ENCODE measurements at regions not wholly inside any gene's neighbourhood (a gene's known extent, or its start where the extent isn't known, plus 50 kb on each side); places are given as distances from the start of the nearest gene placed in this dataset.
A peak's percentile ranks its signal among the peaks of the same experiment; 100 is the strongest.
"Not testable (repeated sequence)": the region's sequence is repeated elsewhere in the genome, so short reads cannot be mapped to it uniquely, and the experiment has no call there.

- no peak for DNase-seq
Observed at GRCh38 chr16:13829697-13830299, 90.2 kb upstream of the ERCC4 start.

GRCh38 chr16:13833515-13833914, 86.4 kb upstream of the ERCC4 start:
- DNase-seq: no peak

- DNase-seq: no peak
Observed at GRCh38 chr16:13835387-13835786, 84.6 kb upstream of the ERCC4 start.

DNA sequence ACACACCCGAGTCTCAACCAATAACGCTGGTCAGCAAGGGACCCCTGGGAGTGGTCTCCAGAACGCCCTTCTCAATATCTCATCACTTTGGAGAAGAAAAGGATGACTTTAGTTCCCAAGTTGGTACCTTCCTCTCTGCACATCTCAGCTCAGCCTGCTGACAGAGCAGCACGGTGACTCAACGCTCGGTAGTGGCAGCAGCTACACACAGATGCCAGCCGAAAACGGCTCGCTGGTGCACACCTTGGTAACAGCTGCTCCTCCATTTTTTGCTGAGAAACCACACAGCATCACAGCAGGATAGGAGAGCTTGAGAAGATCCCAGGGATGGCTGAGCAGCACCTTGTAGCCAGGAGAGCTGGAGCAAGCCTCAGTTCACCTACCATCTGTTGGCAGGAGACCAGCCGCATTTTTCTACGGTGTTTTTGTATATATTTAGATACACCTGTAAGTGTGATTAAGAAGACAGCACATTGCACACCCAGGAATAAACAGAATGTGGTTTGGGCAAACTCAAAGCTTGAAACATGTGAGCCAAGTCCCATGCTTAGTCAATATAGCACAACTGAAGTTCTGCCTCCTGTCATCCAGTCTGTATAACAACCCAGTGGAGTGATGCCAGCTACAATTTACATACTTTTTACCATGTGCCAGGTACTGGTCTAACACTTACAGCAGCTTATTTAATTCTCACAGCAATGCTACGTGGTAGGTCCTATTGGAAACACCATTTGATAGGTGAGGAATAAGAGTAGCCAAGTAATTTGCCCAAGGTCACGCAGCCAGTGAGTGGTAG, 83.8 kb upstream of the ERCC4 start:
- no peak for DNase-seq

GRCh38 chr16:13838401-13839190, 81.4 kb upstream of the ERCC4 start:
- no peak for DNase-seq

DNA sequence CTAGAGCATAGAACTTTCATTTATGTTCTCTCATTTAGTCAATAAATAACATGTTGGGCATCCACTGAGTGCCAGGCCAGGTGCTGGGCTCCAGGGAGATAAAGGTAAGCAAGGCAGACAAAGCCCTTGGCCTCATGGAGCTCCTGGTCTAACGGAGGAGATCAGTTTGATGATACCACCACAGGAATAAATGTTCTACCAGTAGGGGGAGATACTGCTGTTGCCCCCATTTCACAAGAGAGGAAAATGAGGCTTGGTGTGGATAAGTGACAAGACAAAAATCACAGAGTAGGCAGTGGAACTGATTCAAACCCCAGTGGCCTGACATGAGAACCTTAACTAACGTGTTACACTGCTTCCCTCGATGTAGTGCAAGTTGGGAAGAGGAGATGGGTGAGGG, 80.4 kb upstream of the ERCC4 start:
- DNase-seq: no peak

DNA sequence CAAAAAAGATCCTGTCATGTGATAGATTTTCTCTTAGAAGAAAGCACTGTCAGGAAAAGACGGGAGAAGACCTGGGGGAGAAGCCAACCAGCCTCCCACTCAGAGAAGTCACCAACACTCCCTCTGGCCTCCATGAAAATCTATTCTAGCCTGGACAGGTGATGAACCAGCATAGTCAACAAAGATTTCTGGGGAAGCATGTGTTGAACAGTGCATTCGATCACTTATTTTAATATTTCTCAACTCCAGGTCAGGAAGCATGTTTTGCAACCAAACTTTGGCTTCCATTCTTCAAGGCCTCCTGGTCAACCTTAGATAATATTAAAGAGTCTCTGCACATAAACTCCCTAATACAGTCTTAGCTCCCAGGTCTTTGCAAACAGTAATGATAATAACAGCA, 74.7 kb upstream of the ERCC4 start:
- no peak for DNase-seq

DNA sequence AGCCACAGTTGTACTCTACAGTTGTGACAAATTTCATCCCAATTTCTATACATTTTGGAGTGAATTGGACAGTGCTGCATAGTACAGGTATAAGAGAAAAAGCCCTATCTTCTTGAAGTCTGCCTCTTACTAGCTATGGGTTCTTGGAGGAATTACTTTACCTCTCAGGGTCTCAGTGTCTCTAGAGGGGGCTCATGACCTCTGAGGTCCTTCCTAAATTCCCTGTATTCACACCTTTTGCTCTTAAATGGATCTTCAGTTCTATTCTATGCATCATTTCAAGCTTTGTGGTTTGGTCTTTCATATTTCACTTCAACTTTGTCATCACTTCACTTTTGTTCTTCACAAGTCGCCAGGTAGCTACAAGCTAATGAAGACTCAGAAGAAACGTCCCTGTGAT, 71.2 kb upstream of the ERCC4 start:
- DNase-seq: no peak

DNA sequence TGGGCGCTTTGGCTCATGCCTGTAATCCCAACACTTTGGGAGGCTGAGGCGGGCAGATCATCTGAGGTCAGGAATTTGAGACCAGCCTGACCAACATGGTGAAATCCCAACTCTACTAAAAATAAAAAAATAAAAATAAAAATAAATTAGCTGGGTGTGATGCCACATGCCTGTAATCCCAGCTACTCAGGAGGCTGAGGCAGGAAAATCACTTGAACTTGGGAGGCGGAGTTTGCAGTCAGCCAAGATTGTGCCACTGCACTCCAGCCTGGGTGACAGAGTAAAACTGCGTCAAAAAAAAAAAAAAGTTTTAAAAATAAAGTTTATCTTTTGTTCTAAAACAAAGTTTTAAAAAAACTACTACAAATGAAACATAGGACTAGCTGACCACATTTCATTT, 69.8 kb upstream of the ERCC4 start:
- not testable (repeated sequence) for DNase-seq

DNA sequence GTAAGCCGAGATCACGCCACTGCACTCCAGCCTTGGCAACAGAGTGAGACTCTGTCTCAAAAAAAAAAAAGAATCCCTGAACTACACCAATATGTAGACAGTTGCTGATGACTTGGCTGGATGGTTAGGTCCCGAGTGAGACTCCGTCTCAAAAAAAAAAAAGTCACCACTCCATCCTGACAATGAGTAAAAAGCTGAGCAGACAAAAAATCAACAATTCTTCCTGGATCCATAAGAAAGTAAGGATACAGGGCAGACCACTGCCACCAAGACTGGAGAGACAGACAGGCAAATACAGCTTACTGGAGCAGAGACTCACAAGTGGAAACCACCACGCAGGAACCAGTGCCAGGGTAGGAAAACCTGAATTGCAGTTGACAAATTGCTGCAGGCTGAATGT, 67.1 kb upstream of the ERCC4 start:
- DNase-seq: no peak

GRCh38 chr16:13856398-13856797, 63.6 kb upstream of the ERCC4 start:
- no peak for DNase-seq

GRCh38 chr16:13856811-13857511, 63.0 kb upstream of the ERCC4 start:
- DNase-seq: no peak

DNA sequence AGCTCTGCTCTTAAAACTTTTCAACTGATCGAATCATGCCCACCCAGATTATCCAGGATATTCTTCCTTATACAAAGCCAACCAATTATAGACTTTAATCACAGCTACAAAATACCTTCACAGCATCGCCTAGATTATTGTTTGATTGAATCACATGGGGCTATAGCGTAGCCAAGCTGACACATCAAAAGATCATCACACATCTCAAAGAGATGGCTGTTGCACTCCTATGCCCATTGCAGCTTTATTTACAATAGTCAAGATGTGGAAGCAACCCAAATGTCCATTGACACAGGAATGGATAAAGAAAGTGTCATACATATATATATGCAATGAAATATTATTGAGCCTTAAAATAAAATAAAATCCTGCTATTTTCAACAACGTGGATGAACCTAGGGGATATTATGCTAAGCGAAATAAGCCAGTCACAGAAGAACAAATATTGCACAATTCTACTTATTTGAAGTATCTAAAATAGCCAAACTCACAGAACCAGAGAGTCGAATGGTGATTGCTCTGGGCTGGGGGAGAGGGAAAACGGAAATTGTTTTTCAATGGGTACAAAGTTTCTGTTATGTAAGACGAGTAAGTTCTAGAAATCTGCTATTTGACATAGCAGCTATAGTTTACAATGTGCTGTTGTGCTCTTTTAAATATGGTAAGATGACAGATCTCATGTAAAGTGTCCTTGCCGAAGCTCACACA, 60.9 kb upstream of the ERCC4 start:
- DNase-seq: no peak

- no peak for DNase-seq
Observed at GRCh38 chr16:13863075-13863765, 56.7 kb upstream of the ERCC4 start.

GRCh38 chr16:13864689-13865088, 55.3 kb upstream of the ERCC4 start:
- no peak for DNase-seq

DNA sequence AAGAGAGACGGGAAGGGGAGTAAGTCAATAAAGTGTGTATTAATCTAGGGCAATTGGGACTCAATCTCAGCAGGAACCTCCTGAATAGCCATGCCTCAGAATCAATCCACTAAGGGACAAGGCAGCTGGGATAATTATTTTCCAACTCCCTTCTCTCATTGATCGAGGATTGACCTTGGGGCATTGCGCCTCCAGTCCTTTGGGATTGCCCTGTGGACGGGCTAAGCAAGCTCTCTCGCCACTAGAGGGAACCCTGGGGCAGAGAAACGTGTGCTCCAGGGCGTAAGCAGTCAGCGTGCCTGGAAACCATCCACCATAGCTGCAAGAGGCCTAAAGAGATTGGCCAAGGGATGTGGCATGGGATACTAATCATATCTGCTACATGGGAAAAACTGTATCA, 53.9 kb upstream of the ERCC4 start:
- DNase-seq: peak; percentile 75
